GM12878 (cell line): ENCODE measurements at regions not wholly inside any gene's neighbourhood (a gene's known extent, or its start where the extent isn't known, plus 50 kb on each side); places are given as distances from the start of the nearest gene placed in this dataset.

ENCODE experiments used
- ATF7 ChIP-seq: fragments of 450-650 bp; IDR thresholded peaks from 2 replicates; pipeline ENCODE4 v1.6.1; 2016; ENCODE audit warnings: low read depth, mild to moderate bottlenecking
- E2F8 ChIP-seq: fragments of 450-650 bp; IDR thresholded peaks from 2 replicates; pipeline ENCODE4 v1.6.1; 2018; ENCODE audit warnings: mild to moderate bottlenecking, low read depth, moderate library complexity; ENCODE audit not compliant: partially characterized antibody
- EGR1 ChIP-seq, 2 experiments: IDR thresholded peaks; 1 replicate in 1 of 2; 2 replicates in 1 of 2; pipeline ENCODE4 v1.6.1; 2011 to 2012; ENCODE audit warnings: low read depth in 2 of 2, low read length in 2 of 2, borderline replicate concordance in 1 of 2, mild to moderate bottlenecking in 1 of 2, moderate library complexity in 1 of 2
- FOS ChIP-seq: IDR thresholded peaks from 3 replicates; pipeline ENCODE4 v1.6.1; 2011; ENCODE audit warnings: borderline replicate concordance; ENCODE audit not compliant: insufficient read length; ENCODE audit errors: extremely low read depth
- KDM1A ChIP-seq: fragments of 200-600 bp; sonication (generic); IDR thresholded peaks from 2 replicates; pipeline ENCODE4 v1.6.1; 2016; ENCODE audit warnings: borderline replicate concordance
- KLF5 ChIP-seq: fragments of 450-650 bp; IDR thresholded peaks from 2 replicates; pipeline ENCODE4 v1.6.1; 2014; ENCODE audit warnings: mild to moderate bottlenecking; ENCODE audit not compliant: partially characterized antibody
- POLR2A ChIP-seq: IDR thresholded peaks from 2 replicates; pipeline ENCODE4 v1.6.1; 2011; ENCODE audit warnings: low read depth, mild to moderate bottlenecking, low read length
- RAD21 ChIP-seq: IDR thresholded peaks from 2 replicates; pipeline ENCODE4 v1.6.1; 2011; ENCODE audit warnings: mild to moderate bottlenecking, low read depth, low read length, moderate library complexity; ENCODE audit not compliant: insufficient read depth
- RELA ChIP-seq: fragments of 450-650 bp; IDR thresholded peaks from 2 replicates; pipeline ENCODE4 v1.8.0; 2014; ENCODE audit warnings: borderline replicate concordance; ENCODE audit not compliant: partially characterized antibody
- ZNF24 ChIP-seq: fragments of 450-650 bp; IDR thresholded peaks from 2 replicates; pipeline ENCODE4 v1.6.1; 2017; ENCODE audit warnings: antibody characterized with exemption, mild to moderate bottlenecking
- ZNF592 ChIP-seq: fragments of 450-650 bp; IDR thresholded peaks from 2 replicates; pipeline ENCODE4 v1.6.1; 2017; ENCODE audit warnings: mild to moderate bottlenecking, moderate library complexity
- TF ChIP-seq, protein P1 (sequence below): fragments of 450-650 bp; formaldehyde crosslinking; IDR thresholded peaks from 2 replicates; pipeline ENCODE4 v1.5.0; 2022; ENCODE audit warnings: mild to moderate bottlenecking, missing genetic modification characterization

GRCh38 chr14:44732144-44732543, 225.1 kb upstream of the FSCB start (continued):
- TF ChIP-seq, protein P1, sequence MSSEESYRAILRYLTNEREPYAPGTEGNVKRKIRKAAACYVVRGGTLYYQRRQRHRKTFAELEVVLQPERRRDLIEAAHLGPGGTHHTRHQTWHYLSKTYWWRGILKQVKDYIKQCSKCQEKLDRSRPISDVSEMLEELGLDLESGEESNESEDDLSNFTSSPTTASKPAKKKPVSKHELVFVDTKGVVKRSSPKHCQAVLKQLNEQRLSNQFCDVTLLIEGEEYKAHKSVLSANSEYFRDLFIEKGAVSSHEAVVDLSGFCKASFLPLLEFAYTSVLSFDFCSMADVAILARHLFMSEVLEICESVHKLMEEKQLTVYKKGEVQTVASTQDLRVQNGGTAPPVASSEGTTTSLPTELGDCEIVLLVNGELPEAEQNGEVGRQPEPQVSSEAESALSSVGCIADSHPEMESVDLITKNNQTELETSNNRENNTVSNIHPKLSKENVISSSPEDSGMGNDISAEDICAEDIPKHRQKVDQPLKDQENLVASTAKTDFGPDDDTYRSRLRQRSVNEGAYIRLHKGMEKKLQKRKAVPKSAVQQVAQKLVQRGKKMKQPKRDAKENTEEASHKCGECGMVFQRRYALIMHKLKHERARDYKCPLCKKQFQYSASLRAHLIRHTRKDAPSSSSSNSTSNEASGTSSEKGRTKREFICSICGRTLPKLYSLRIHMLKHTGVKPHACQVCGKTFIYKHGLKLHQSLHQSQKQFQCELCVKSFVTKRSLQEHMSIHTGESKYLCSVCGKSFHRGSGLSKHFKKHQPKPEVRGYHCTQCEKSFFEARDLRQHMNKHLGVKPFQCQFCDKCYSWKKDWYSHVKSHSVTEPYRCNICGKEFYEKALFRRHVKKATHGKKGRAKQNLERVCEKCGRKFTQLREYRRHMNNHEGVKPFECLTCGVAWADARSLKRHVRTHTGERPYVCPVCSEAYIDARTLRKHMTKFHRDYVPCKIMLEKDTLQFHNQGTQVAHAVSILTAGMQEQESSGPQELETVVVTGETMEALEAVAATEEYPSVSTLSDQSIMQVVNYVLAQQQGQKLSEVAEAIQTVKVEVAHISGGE (CRISPR knock-in tag), result no peak
- TF ChIP-seq KDM1A (no peak), ZNF592 (no peak), E2F8 (no peak), EGR1 (IDR thresholded peaks at IDR 0.05; ENCODE audit: borderline replicate concordance in 1 of 2, low read depth in 2 of 2, low read length in 2 of 2) (no peak), POLR2A (no peak), ATF7 (no peak), RELA (no peak), KLF5 (no peak), ZNF24 (no peak), FOS (no peak), RAD21 (no peak)
